ENCODE measurements at regions not wholly inside any gene's neighbourhood (a gene's known extent, or its start where the extent isn't known, plus 50 kb on each side); places are given as distances from the start of the nearest gene placed in this dataset.
"Not testable (repeated sequence)": the region's sequence is repeated elsewhere in the genome, so short reads cannot be mapped to it uniquely, and the experiment has no call there.

GRCh38 chr11:71383461-71383860 lies 64.7 kb downstream of the DHCR7 start:
- no peak for DNase-seq

- no peak for DNase-seq
Observed at GRCh38 chr11:71381781-71382505, 66.2 kb downstream of the DHCR7 start.

GRCh38 chr11:71379701-71380100 lies 68.5 kb downstream of the DHCR7 start:
- no peak for DNase-seq

- no peak for DNase-seq
Observed at GRCh38 chr11:71373791-71374454, 74.3 kb downstream of the DHCR7 start.

GRCh38 chr11:71372693-71373657 lies 75.2 kb downstream of the DHCR7 start:
- DNase-seq: peak; percentile 21

GRCh38 chr11:71371674-71372069 lies 76.5 kb downstream of the DHCR7 start:
- DNase-seq: no peak

GRCh38 chr11:71370895-71371673 lies 77.1 kb downstream of the DHCR7 start:
- DNase-seq: no peak

GRCh38 chr11:71370020-71370747 lies 78.0 kb downstream of the DHCR7 start:
- no peak for DNase-seq

GRCh38 chr11:71369411-71369810 lies 78.8 kb downstream of the DHCR7 start:
- no peak for DNase-seq

GRCh38 chr11:71368966-71369365 lies 79.2 kb downstream of the DHCR7 start:
- DNase-seq: no peak

- no peak for DNase-seq
Observed at GRCh38 chr11:71367756-71368155, 80.4 kb downstream of the DHCR7 start.

- not testable (repeated sequence) for DNase-seq
Observed at GRCh38 chr11:71367276-71367675, 80.9 kb downstream of the DHCR7 start.

GRCh38 chr11:71366076-71366475 lies 82.1 kb downstream of the DHCR7 start:
- DNase-seq: no peak

- DNase-seq: no peak
Observed at GRCh38 chr11:71365626-71366025, 82.6 kb downstream of the DHCR7 start.

- no peak for DNase-seq
Observed at GRCh38 chr11:71364806-71365205, 83.4 kb downstream of the DHCR7 start.

- no peak for DNase-seq
Observed at GRCh38 chr11:71364176-71364671, 84.0 kb downstream of the DHCR7 start.

GRCh38 chr11:71363721-71364120 lies 84.5 kb downstream of the DHCR7 start:
- DNase-seq: no peak

GRCh38 chr11:71358963-71359567 lies 89.1 kb downstream of the DHCR7 start:
- DNase-seq: no peak

- no peak for DNase-seq
Observed at GRCh38 chr11:71358122-71358728, 90.0 kb downstream of the DHCR7 start.

GRCh38 chr11:71357414-71357813 lies 90.8 kb downstream of the DHCR7 start:
- DNase-seq: no peak

GRCh38 chr11:71356904-71357303 lies 91.3 kb downstream of the DHCR7 start:
- no peak for DNase-seq
